H1 (cell line): ENCODE measurements at regions not wholly inside any gene's neighbourhood (a gene's known extent, or its start where the extent isn't known, plus 50 kb on each side); places are given as distances from the start of the nearest gene placed in this dataset.

ENCODE experiments used
- ATF2 ChIP-seq: IDR thresholded peaks from 2 replicates; pipeline ENCODE4 v1.6.1; 2012; ENCODE audit warnings: low read length, inconsistent platforms
- PHF8 ChIP-seq: fragments of 200-600 bp; sonication (generic); conservative IDR thresholded peaks from 2 replicates; pipeline ENCODE4 v1.7.1; 2012; ENCODE audit warnings: low read depth, mild to moderate bottlenecking, inconsistent platforms, low read length, moderate library complexity
- SP2 ChIP-seq: IDR thresholded peaks from 2 replicates; pipeline ENCODE4 v1.6.1; 2012; ENCODE audit warnings: mild to moderate bottlenecking, low read length, inconsistent platforms
- TF ChIP-seq, protein P1 (sequence below): fragments of 300-600 bp; sonication (generic); IDR thresholded peaks from 2 replicates; pipeline ENCODE4 v1.7.1; 2012; ENCODE audit warnings: low read length, moderate library complexity, mild to moderate bottlenecking, inconsistent platforms; ENCODE audit not compliant: insufficient replicate concordance

GRCh38 chr2:126835261-126835660 lies 63.4 kb upstream of the TEX51 start (continued):
- TF ChIP-seq, protein P1, sequence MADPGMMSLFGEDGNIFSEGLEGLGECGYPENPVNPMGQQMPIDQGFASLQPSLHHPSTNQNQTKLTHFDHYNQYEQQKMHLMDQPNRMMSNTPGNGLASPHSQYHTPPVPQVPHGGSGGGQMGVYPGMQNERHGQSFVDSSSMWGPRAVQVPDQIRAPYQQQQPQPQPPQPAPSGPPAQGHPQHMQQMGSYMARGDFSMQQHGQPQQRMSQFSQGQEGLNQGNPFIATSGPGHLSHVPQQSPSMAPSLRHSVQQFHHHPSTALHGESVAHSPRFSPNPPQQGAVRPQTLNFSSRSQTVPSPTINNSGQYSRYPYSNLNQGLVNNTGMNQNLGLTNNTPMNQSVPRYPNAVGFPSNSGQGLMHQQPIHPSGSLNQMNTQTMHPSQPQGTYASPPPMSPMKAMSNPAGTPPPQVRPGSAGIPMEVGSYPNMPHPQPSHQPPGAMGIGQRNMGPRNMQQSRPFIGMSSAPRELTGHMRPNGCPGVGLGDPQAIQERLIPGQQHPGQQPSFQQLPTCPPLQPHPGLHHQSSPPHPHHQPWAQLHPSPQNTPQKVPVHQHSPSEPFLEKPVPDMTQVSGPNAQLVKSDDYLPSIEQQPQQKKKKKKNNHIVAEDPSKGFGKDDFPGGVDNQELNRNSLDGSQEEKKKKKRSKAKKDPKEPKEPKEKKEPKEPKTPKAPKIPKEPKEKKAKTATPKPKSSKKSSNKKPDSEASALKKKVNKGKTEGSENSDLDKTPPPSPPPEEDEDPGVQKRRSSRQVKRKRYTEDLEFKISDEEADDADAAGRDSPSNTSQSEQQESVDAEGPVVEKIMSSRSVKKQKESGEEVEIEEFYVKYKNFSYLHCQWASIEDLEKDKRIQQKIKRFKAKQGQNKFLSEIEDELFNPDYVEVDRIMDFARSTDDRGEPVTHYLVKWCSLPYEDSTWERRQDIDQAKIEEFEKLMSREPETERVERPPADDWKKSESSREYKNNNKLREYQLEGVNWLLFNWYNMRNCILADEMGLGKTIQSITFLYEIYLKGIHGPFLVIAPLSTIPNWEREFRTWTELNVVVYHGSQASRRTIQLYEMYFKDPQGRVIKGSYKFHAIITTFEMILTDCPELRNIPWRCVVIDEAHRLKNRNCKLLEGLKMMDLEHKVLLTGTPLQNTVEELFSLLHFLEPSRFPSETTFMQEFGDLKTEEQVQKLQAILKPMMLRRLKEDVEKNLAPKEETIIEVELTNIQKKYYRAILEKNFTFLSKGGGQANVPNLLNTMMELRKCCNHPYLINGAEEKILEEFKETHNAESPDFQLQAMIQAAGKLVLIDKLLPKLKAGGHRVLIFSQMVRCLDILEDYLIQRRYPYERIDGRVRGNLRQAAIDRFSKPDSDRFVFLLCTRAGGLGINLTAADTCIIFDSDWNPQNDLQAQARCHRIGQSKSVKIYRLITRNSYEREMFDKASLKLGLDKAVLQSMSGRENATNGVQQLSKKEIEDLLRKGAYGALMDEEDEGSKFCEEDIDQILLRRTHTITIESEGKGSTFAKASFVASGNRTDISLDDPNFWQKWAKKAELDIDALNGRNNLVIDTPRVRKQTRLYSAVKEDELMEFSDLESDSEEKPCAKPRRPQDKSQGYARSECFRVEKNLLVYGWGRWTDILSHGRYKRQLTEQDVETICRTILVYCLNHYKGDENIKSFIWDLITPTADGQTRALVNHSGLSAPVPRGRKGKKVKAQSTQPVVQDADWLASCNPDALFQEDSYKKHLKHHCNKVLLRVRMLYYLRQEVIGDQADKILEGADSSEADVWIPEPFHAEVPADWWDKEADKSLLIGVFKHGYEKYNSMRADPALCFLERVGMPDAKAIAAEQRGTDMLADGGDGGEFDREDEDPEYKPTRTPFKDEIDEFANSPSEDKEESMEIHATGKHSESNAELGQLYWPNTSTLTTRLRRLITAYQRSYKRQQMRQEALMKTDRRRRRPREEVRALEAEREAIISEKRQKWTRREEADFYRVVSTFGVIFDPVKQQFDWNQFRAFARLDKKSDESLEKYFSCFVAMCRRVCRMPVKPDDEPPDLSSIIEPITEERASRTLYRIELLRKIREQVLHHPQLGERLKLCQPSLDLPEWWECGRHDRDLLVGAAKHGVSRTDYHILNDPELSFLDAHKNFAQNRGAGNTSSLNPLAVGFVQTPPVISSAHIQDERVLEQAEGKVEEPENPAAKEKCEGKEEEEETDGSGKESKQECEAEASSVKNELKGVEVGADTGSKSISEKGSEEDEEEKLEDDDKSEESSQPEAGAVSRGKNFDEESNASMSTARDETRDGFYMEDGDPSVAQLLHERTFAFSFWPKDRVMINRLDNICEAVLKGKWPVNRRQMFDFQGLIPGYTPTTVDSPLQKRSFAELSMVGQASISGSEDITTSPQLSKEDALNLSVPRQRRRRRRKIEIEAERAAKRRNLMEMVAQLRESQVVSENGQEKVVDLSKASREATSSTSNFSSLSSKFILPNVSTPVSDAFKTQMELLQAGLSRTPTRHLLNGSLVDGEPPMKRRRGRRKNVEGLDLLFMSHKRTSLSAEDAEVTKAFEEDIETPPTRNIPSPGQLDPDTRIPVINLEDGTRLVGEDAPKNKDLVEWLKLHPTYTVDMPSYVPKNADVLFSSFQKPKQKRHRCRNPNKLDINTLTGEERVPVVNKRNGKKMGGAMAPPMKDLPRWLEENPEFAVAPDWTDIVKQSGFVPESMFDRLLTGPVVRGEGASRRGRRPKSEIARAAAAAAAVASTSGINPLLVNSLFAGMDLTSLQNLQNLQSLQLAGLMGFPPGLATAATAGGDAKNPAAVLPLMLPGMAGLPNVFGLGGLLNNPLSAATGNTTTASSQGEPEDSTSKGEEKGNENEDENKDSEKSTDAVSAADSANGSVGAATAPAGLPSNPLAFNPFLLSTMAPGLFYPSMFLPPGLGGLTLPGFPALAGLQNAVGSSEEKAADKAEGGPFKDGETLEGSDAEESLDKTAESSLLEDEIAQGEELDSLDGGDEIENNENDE: no peak
- TF ChIP-seq SP2 (no peak), ATF2 (no peak), PHF8 (no peak)
